ENCODE measurements at regions not wholly inside any gene's neighbourhood (a gene's known extent, or its start where the extent isn't known, plus 50 kb on each side); places are given as distances from the start of the nearest gene placed in this dataset.
"Not testable (repeated sequence)": the region's sequence is repeated elsewhere in the genome, so short reads cannot be mapped to it uniquely, and the experiment has no call there.

- not testable (repeated sequence) for H3K27me3 ChIP-seq (ENCODE audit: insufficient read depth, low read length); H3K27ac ChIP-seq (ENCODE audit: low read depth, low read length); H3K4me1 ChIP-seq (ENCODE audit: control insufficient read depth in 1 of 2, insufficient read depth in 2 of 2, low read length in 2 of 2); H2BK12ac ChIP-seq (ENCODE audit: low read length); H4K12ac ChIP-seq (ENCODE audit: low read depth, low read length); H3K14ac ChIP-seq (ENCODE audit: low read length); H3K4me3 ChIP-seq (ENCODE audit: low read depth, low read length); H3K18ac ChIP-seq (ENCODE audit: low read length); H4K8ac ChIP-seq (ENCODE audit: low read depth, low read length); H4K91ac ChIP-seq (ENCODE audit: low read depth, low read length); H2BK120ac ChIP-seq (ENCODE audit: insufficient read depth, low read length, poor library complexity); H3K79me2 ChIP-seq (ENCODE audit: control insufficient read depth, insufficient read depth, low read length, poor library complexity); H3K4ac ChIP-seq (ENCODE audit: low read depth, low read length); H3K9ac ChIP-seq (ENCODE audit: low read length); H2AK5ac ChIP-seq (ENCODE audit: low read length); H2AFZ ChIP-seq (ENCODE audit: insufficient read depth, low read length, poor library complexity); H3K4me2 ChIP-seq (ENCODE audit: low read length); H3K79me1 ChIP-seq (ENCODE audit: low read length); H2BK5ac ChIP-seq (ENCODE audit: low read depth, low read length, poor library complexity); H3K36me3 ChIP-seq (ENCODE audit: control insufficient read depth in 1 of 2, insufficient read depth in 2 of 2, low read length in 2 of 2); H3K23ac ChIP-seq (ENCODE audit: low read length); H3K9me3 ChIP-seq (ENCODE audit: insufficient read depth, low read depth, low read length)
- peak in 1 of 2 donors; percentile 22 for DNase-seq
- WGBS (ENCODE audit: extremely low coverage, insufficient coverage, insufficient read length): no CpG with 5 or more reads among the region's 5 CpGs
Measured at GRCh38 chr1:174093789-174094188, 65.5 kb upstream of the RABGAP1L start.

- DNase-seq: no peak
- H3K18ac ChIP-seq (ENCODE audit: low read length): no peak overlapping the region
- no peak overlapping the region for H3K4me3 ChIP-seq (ENCODE audit: low read depth, low read length)
- no peak overlapping the region for H2BK12ac ChIP-seq (ENCODE audit: low read length)
- no peak overlapping the region for H2BK5ac ChIP-seq (ENCODE audit: low read depth, low read length, poor library complexity)
- no peak overlapping the region for H3K27ac ChIP-seq (ENCODE audit: low read depth, low read length)
- H2AFZ ChIP-seq (ENCODE audit: insufficient read depth, low read length, poor library complexity): no peak overlapping the region
- H3K9ac ChIP-seq (ENCODE audit: low read length): no peak overlapping the region
- H2AK5ac ChIP-seq (ENCODE audit: low read length): no peak overlapping the region
- no peaks in the 10 kb centered on the region for H3K79me1 ChIP-seq (ENCODE audit: low read length)
- no peak overlapping the region for H4K8ac ChIP-seq (ENCODE audit: low read depth, low read length)
- no peak overlapping the region for H3K4ac ChIP-seq (ENCODE audit: low read depth, low read length)
- H3K23ac ChIP-seq (ENCODE audit: low read length): no peak overlapping the region
- no peak overlapping the region for H3K14ac ChIP-seq (ENCODE audit: low read length)
- no peak overlapping the region for H2BK120ac ChIP-seq (ENCODE audit: insufficient read depth, low read length, poor library complexity)
- no peaks in the 10 kb centered on the region for H3K27me3 ChIP-seq (ENCODE audit: insufficient read depth, low read length)
- H3K4me2 ChIP-seq (ENCODE audit: low read length): no peak overlapping the region
- H4K91ac ChIP-seq (ENCODE audit: low read depth, low read length): no peak overlapping the region
- no peaks in the 10 kb centered on the region for H3K9me3 ChIP-seq (ENCODE audit: insufficient read depth, low read depth, low read length)
- no peaks in the 10 kb centered on the region for H3K79me2 ChIP-seq (ENCODE audit: control insufficient read depth, insufficient read depth, low read length, poor library complexity)
- no peaks in the 10 kb centered on the region for H3K4me1 ChIP-seq (ENCODE audit: control insufficient read depth in 1 of 2, insufficient read depth in 2 of 2, low read length in 2 of 2)
- no CpG with 5 or more reads among the region's 3 CpGs for WGBS (ENCODE audit: extremely low coverage, insufficient coverage, insufficient read length)
- H4K12ac ChIP-seq (ENCODE audit: low read depth, low read length): no peak overlapping the region
- no peaks in the 10 kb centered on the region for H3K36me3 ChIP-seq (ENCODE audit: control insufficient read depth in 1 of 2, insufficient read depth in 2 of 2, low read length in 2 of 2)
Measured at GRCh38 chr1:174090471-174090870, 68.3 kb upstream of the RC3H1 start.

- peaks cover 4 to 5% of the 10 kb centered on the region in 2 experiments for H3K4me1 ChIP-seq (ENCODE audit: control insufficient read depth in 1 of 2, insufficient read depth in 2 of 2, low read length in 2 of 2)
- no peak overlapping the region for H2AK5ac ChIP-seq (ENCODE audit: low read length)
- no peak overlapping the region for H2BK12ac ChIP-seq (ENCODE audit: low read length)
- H4K91ac ChIP-seq (ENCODE audit: low read depth, low read length): no peak overlapping the region
- no peaks in the 10 kb centered on the region for H3K9me3 ChIP-seq (ENCODE audit: insufficient read depth, low read depth, low read length)
- H2BK5ac ChIP-seq (ENCODE audit: low read depth, low read length, poor library complexity): no peak overlapping the region
- H3K36me3 ChIP-seq (ENCODE audit: control insufficient read depth in 1 of 2, insufficient read depth in 2 of 2, low read length in 2 of 2): no peaks in the 10 kb centered on the region
- no peak overlapping the region for H3K9ac ChIP-seq (ENCODE audit: low read length)
- H3K27ac ChIP-seq (ENCODE audit: low read depth, low read length): no peak overlapping the region
- H3K79me1 ChIP-seq (ENCODE audit: low read length): no peaks in the 10 kb centered on the region
- H4K12ac ChIP-seq (ENCODE audit: low read depth, low read length): no peak overlapping the region
- no peaks in the 10 kb centered on the region for H3K79me2 ChIP-seq (ENCODE audit: control insufficient read depth, insufficient read depth, low read length, poor library complexity)
- WGBS (ENCODE audit: extremely low coverage, insufficient coverage, insufficient read length): no CpG with 5 or more reads among the region's 1 CpG
- H2BK120ac ChIP-seq (ENCODE audit: insufficient read depth, low read length, poor library complexity): no peak overlapping the region
- H4K8ac ChIP-seq (ENCODE audit: low read depth, low read length): no peak overlapping the region
- DNase-seq: peak; percentile 53 to 75
- H3K23ac ChIP-seq (ENCODE audit: low read length): no peak overlapping the region
- H3K4ac ChIP-seq (ENCODE audit: low read depth, low read length): no peak overlapping the region
- no peak overlapping the region for H2AFZ ChIP-seq (ENCODE audit: insufficient read depth, low read length, poor library complexity)
- H3K27me3 ChIP-seq (ENCODE audit: insufficient read depth, low read length): no peaks in the 10 kb centered on the region
- no peak overlapping the region for H3K18ac ChIP-seq (ENCODE audit: low read length)
- no peak overlapping the region for H3K4me3 ChIP-seq (ENCODE audit: low read depth, low read length)
- no peak overlapping the region for H3K4me2 ChIP-seq (ENCODE audit: low read length)
- H3K14ac ChIP-seq (ENCODE audit: low read length): no peak overlapping the region
Measured at GRCh38 chr1:174080819-174081218, 58.7 kb upstream of the RC3H1 start.

- no peak overlapping the region for H2BK12ac ChIP-seq (ENCODE audit: low read length)
- no peak overlapping the region for H3K9ac ChIP-seq (ENCODE audit: low read length)
- no peaks in the 10 kb centered on the region for H3K79me1 ChIP-seq (ENCODE audit: low read length)
- no peak overlapping the region for H4K8ac ChIP-seq (ENCODE audit: low read depth, low read length)
- H2BK120ac ChIP-seq (ENCODE audit: insufficient read depth, low read length, poor library complexity): no peak overlapping the region
- H3K9me3 ChIP-seq (ENCODE audit: insufficient read depth, low read depth, low read length): no peaks in the 10 kb centered on the region
- H4K12ac ChIP-seq (ENCODE audit: low read depth, low read length): no peak overlapping the region
- DNase-seq: peak in 1 of 2 donors; percentile 45
- H3K79me2 ChIP-seq (ENCODE audit: control insufficient read depth, insufficient read depth, low read length, poor library complexity): no peaks in the 10 kb centered on the region
- no peaks in the 10 kb centered on the region for H3K27me3 ChIP-seq (ENCODE audit: insufficient read depth, low read length)
- H3K4me2 ChIP-seq (ENCODE audit: low read length): no peak overlapping the region
- H3K4ac ChIP-seq (ENCODE audit: low read depth, low read length): no peak overlapping the region
- H3K4me3 ChIP-seq (ENCODE audit: low read depth, low read length): no peak overlapping the region
- no peaks in the 10 kb centered on the region for H3K36me3 ChIP-seq (ENCODE audit: control insufficient read depth in 1 of 2, insufficient read depth in 2 of 2, low read length in 2 of 2)
- no peak overlapping the region for H3K14ac ChIP-seq (ENCODE audit: low read length)
- no peak overlapping the region for H2BK5ac ChIP-seq (ENCODE audit: low read depth, low read length, poor library complexity)
- no peak overlapping the region for H3K18ac ChIP-seq (ENCODE audit: low read length)
- H3K27ac ChIP-seq (ENCODE audit: low read depth, low read length): no peak overlapping the region
- peaks cover 4 to 5% of the 10 kb centered on the region in 2 experiments for H3K4me1 ChIP-seq (ENCODE audit: control insufficient read depth in 1 of 2, insufficient read depth in 2 of 2, low read length in 2 of 2)
- H3K23ac ChIP-seq (ENCODE audit: low read length): no peak overlapping the region
- H2AFZ ChIP-seq (ENCODE audit: insufficient read depth, low read length, poor library complexity): no peak overlapping the region
- H2AK5ac ChIP-seq (ENCODE audit: low read length): no peak overlapping the region
- H4K91ac ChIP-seq (ENCODE audit: low read depth, low read length): no peak overlapping the region
Measured at GRCh38 chr1:174079796-174080195, 57.6 kb upstream of the RC3H1 start.
